BE2C (cell line): ENCODE measurements at regions not wholly inside any gene's neighbourhood (a gene's known extent, or its start where the extent isn't known, plus 50 kb on each side); places are given as distances from the start of the nearest gene placed in this dataset.

Source experiments
- DNase-seq: peaks from one replicate; pipeline ENCODE4 v3.0.0-alpha.2; 2020
- H3K27me3 ChIP-seq: fragments of 250-450 bp; sonication (Bioruptor Pico); 2 replicates; pipeline ENCODE4 v1.5.1; 2020; ENCODE audit warnings: mild to moderate bottlenecking
- H3K36me3 ChIP-seq: fragments of 250-450 bp; sonication (Bioruptor Pico); 2 replicates; pipeline ENCODE4 v1.5.1; 2020; ENCODE audit warnings: mild to moderate bottlenecking
- H3K4me1 ChIP-seq: fragments of 250-450 bp; sonication (Bioruptor Pico); 2 replicates; pipeline ENCODE4 v1.5.1; 2020
- H3K4me3 ChIP-seq: 2 replicates; pipeline ENCODE4 v1.5.1; 2011; ENCODE audit warnings: low read depth, low read length
- H3K9me3 ChIP-seq: fragments of 250-450 bp; sonication (Bioruptor Pico); 2 replicates; pipeline ENCODE4 v1.5.1; 2020
- CTCF ChIP-seq: IDR thresholded peaks from 2 replicates; pipeline ENCODE4 v1.5.1; 2012; ENCODE audit warnings: mild to moderate bottlenecking, low read depth, low read length

- Histone ChIP-seq H3K4me3 (no peak overlapping the region), H3K4me1 (peaks cover 11% of the 10 kb centered on the region), H3K36me3 (no peaks in the 10 kb centered on the region), H3K27me3 (no peaks in the 10 kb centered on the region), H3K9me3 (no peaks in the 10 kb centered on the region; the same call in 1 of the 2 replicates)
- TF ChIP-seq CTCF = no peak
- DNase-seq = no peak
Measured at GRCh38 chr5:68464424-68464823, 248.9 kb downstream of the PIK3R1 start.

- no peak for DNase-seq
- Histone ChIP-seq H3K9me3 (no peaks in the 10 kb centered on the region; the same call in 1 of the 2 replicates), H3K4me1 (peaks cover 4% of the 10 kb centered on the region; the same call in 1 of the 2 replicates), H3K36me3 (no peaks in the 10 kb centered on the region), H3K27me3 (no peaks in the 10 kb centered on the region), H3K4me3 (no peak overlapping the region)
- no peak for TF ChIP-seq CTCF
Measured at GRCh38 chr5:68465133-68465532, 249.6 kb downstream of the PIK3R1 start.

GRCh38 chr5:68465934-68466551 lies 250.5 kb downstream of the PIK3R1 start:
- Histone ChIP-seq H3K4me3 (no peak overlapping the region), H3K4me1 (no peaks in the 10 kb centered on the region; the same call in 1 of the 2 replicates), H3K36me3 (no peaks in the 10 kb centered on the region), H3K9me3 (no peaks in the 10 kb centered on the region; the same call in 1 of the 2 replicates), H3K27me3 (no peaks in the 10 kb centered on the region)
- TF ChIP-seq CTCF = no peak
- DNase-seq = no peak

- H3K4me1 ChIP-seq = peaks cover 5% of the 10 kb centered on the region; the same call in 1 of the 2 replicates
- no peak for TF ChIP-seq CTCF
- no peaks in the 10 kb centered on the region for H3K36me3 ChIP-seq
- H3K9me3 ChIP-seq = no peaks in the 10 kb centered on the region; the same call in 1 of the 2 replicates
- no peaks in the 10 kb centered on the region for H3K27me3 ChIP-seq
- no peak for DNase-seq
- no peak overlapping the region for H3K4me3 ChIP-seq
Measured at GRCh38 chr5:68467208-68467607, 251.7 kb downstream of the PIK3R1 start.

GRCh38 chr5:68467794-68468193 lies 252.2 kb downstream of the PIK3R1 start:
- DNase-seq = no peak
- H3K9me3 ChIP-seq = no peaks in the 10 kb centered on the region; the same call in 1 of the 2 replicates
- no peaks in the 10 kb centered on the region for H3K36me3 ChIP-seq
- TF ChIP-seq CTCF = no peak
- peaks cover 5% of the 10 kb centered on the region; the same call in 1 of the 2 replicates for H3K4me1 ChIP-seq
- H3K4me3 ChIP-seq = no peak overlapping the region
- H3K27me3 ChIP-seq = no peaks in the 10 kb centered on the region

GRCh38 chr5:68468322-68468721 lies 252.8 kb downstream of the PIK3R1 start:
- DNase-seq = no peak
- peaks cover 5% of the 10 kb centered on the region; the same call in 1 of the 2 replicates for H3K4me1 ChIP-seq
- H3K9me3 ChIP-seq = no peaks in the 10 kb centered on the region; the same call in 1 of the 2 replicates
- H3K36me3 ChIP-seq = no peaks in the 10 kb centered on the region
- H3K4me3 ChIP-seq = no peak overlapping the region
- TF ChIP-seq CTCF = no peak
- H3K27me3 ChIP-seq = no peaks in the 10 kb centered on the region
